HG03196 (cell line): ENCODE measurements at regions not wholly inside any gene's neighbourhood (a gene's known extent, or its start where the extent isn't known, plus 50 kb on each side); places are given as distances from the start of the nearest gene placed in this dataset.

ENCODE experiments used
- ATAC-seq: cut with Tn5 transposase; IDR thresholded peaks from one replicate; pipeline ENCODE4 v1.9.1; 2021; ENCODE audit not compliant: unreplicated experiment

GRCh38 chr4:17339376-17339775 lies 172.5 kb downstream of the QDPR start:
- ATAC-seq = no peak

- ATAC-seq = no peak
These were observed 174.9 kb downstream of the QDPR start for GRCh38 chr4:17336986-17337385.

- ATAC-seq = peak; percentile 83
These were observed 175.3 kb downstream of the QDPR start for GRCh38 chr4:17336524-17336961.

- no peak for ATAC-seq
These were observed 175.8 kb downstream of the QDPR start for GRCh38 chr4:17336069-17336468.

GRCh38 chr4:17335371-17335770 lies 176.5 kb downstream of the QDPR start:
- no peak for ATAC-seq

GRCh38 chr4:17332478-17332877 lies 179.4 kb downstream of the QDPR start:
- ATAC-seq = no peak

GRCh38 chr4:17329046-17329445 lies 182.8 kb downstream of the QDPR start:
- ATAC-seq = no peak

- ATAC-seq = no peak
These were observed 183.6 kb downstream of the QDPR start for GRCh38 chr4:17328141-17328815.

GRCh38 chr4:17327591-17327990 lies 184.3 kb downstream of the QDPR start:
- no peak for ATAC-seq

- no peak for ATAC-seq
These were observed 185.1 kb downstream of the QDPR start for GRCh38 chr4:17326756-17327155.

GRCh38 chr4:17325098-17325497 lies 186.8 kb downstream of the QDPR start:
- ATAC-seq = no peak

- ATAC-seq = no peak
These were observed 187.5 kb downstream of the QDPR start for GRCh38 chr4:17324386-17324830.

GRCh38 chr4:17323554-17324385 lies 188.1 kb downstream of the QDPR start:
- ATAC-seq = no peak

- no peak for ATAC-seq
These were observed 189.4 kb downstream of the QDPR start for GRCh38 chr4:17322514-17322913.

GRCh38 chr4:17320046-17320445 lies 191.8 kb downstream of the QDPR start:
- ATAC-seq = no peak

GRCh38 chr4:17317526-17317925 lies 194.4 kb downstream of the QDPR start:
- no peak for ATAC-seq

GRCh38 chr4:17316566-17316965 lies 195.3 kb downstream of the QDPR start:
- ATAC-seq = no peak

GRCh38 chr4:17315459-17315858 lies 196.4 kb downstream of the QDPR start:
- ATAC-seq = no peak

GRCh38 chr4:17313194-17313593 lies 198.7 kb downstream of the QDPR start:
- ATAC-seq = no peak

- ATAC-seq = no peak
These were observed 201.6 kb downstream of the QDPR start for GRCh38 chr4:17310269-17310652.

GRCh38 chr4:17309567-17310268 lies 202.2 kb downstream of the QDPR start:
- ATAC-seq = no peak

- ATAC-seq = no peak
These were observed 210.0 kb downstream of the QDPR start for GRCh38 chr4:17301869-17302268.
